ENCODE measurements at regions not wholly inside any gene's neighbourhood (a gene's known extent, or its start where the extent isn't known, plus 50 kb on each side); places are given as distances from the start of the nearest gene placed in this dataset.
"Not testable (repeated sequence)": the region's sequence is repeated elsewhere in the genome, so short reads cannot be mapped to it uniquely, and the experiment has no call there.

- no peaks in the 10 kb centered on the region for H3K27me3 ChIP-seq
- no peaks in the 10 kb centered on the region for H3K36me3 ChIP-seq
- H3K27ac ChIP-seq, result no peak overlapping the region
- no peak for DNase-seq (ENCODE audit: extremely low spot score in 2 of 2)
- no peaks in the 10 kb centered on the region for H3K4me1 ChIP-seq
- intact Hi-C loops (cut with DNase I), result no loop called here
- TF ChIP-seq POLR2AphosphoS5 (IDR thresholded peaks at IDR 0.05; ENCODE audit: insufficient read depth in 1 of 2, low read depth in 1 of 2) (no peak), CTCF (IDR thresholded peaks at IDR 0.05) (no peak), POLR2A (IDR thresholded peaks at IDR 0.05) (no peak)
- no peak overlapping the region for H3K4me3 ChIP-seq
- no peaks in the 10 kb centered on the region for H3K9me3 ChIP-seq
Observed at GRCh38 chr20:22958390-22958789, 76.7 kb upstream of the SSTR4 start.

- H3K36me3 ChIP-seq, result no peaks in the 10 kb centered on the region
- no peaks in the 10 kb centered on the region for H3K27me3 ChIP-seq
- intact Hi-C loops (cut with DNase I), result no loop called here
- TF ChIP-seq POLR2AphosphoS5 (IDR thresholded peaks at IDR 0.05; ENCODE audit: insufficient read depth in 1 of 2, low read depth in 1 of 2), result no peak
- TF ChIP-seq CTCF (IDR thresholded peaks at IDR 0.05), result no peak
- TF ChIP-seq POLR2A (IDR thresholded peaks at IDR 0.05), result no peak
- H3K27ac ChIP-seq, result no peak overlapping the region
- no peaks in the 10 kb centered on the region for H3K4me1 ChIP-seq
- no peak overlapping the region for H3K4me3 ChIP-seq
- no peaks in the 10 kb centered on the region for H3K9me3 ChIP-seq
- no peak for DNase-seq (ENCODE audit: extremely low spot score in 2 of 2)
Observed at GRCh38 chr20:22962567-22963439, 72.3 kb upstream of the SSTR4 start.

GRCh38 chr20:22963581-22963980, 71.5 kb upstream of the SSTR4 start:
- intact Hi-C loops (cut with DNase I), result no loop called here
- TF ChIP-seq POLR2AphosphoS5 (IDR thresholded peaks at IDR 0.05; ENCODE audit: insufficient read depth in 1 of 2, low read depth in 1 of 2) (no peak), CTCF (IDR thresholded peaks at IDR 0.05) (no peak), POLR2A (IDR thresholded peaks at IDR 0.05) (no peak)
- Histone ChIP-seq H3K27me3 (no peaks in the 10 kb centered on the region), H3K27ac (no peak overlapping the region), H3K36me3 (no peaks in the 10 kb centered on the region), H3K4me1 (no peaks in the 10 kb centered on the region), H3K9me3 (no peaks in the 10 kb centered on the region), H3K4me3 (no peak overlapping the region)
- no peak for DNase-seq (ENCODE audit: extremely low spot score in 2 of 2)

- no peak overlapping the region for H3K27ac ChIP-seq
Observed at GRCh38 chr20:22966787-22967464, 68.2 kb upstream of the SSTR4 start.

GRCh38 chr20:22967706-22968105, 67.4 kb upstream of the SSTR4 start:
- H3K9me3 ChIP-seq; H3K4me3 ChIP-seq; intact Hi-C loops (cut with DNase I); DNase-seq (ENCODE audit: extremely low spot score in 2 of 2); H3K36me3 ChIP-seq; H3K27me3 ChIP-seq; H3K4me1 ChIP-seq; H3K27ac ChIP-seq: not testable (repeated sequence)

More at GRCh38 chr20:22966787-22967464, 68.2 kb upstream of the SSTR4 start:
- TF ChIP-seq POLR2AphosphoS5 (IDR thresholded peaks at IDR 0.05; ENCODE audit: insufficient read depth in 1 of 2, low read depth in 1 of 2), result no peak
- no peak for DNase-seq (ENCODE audit: extremely low spot score in 2 of 2)
- Histone ChIP-seq H3K27me3 (no peaks in the 10 kb centered on the region), H3K36me3 (no peaks in the 10 kb centered on the region), H3K4me3 (no peak overlapping the region), H3K9me3 (no peaks in the 10 kb centered on the region), H3K4me1 (no peaks in the 10 kb centered on the region)
- intact Hi-C loops (cut with DNase I), result no loop called here

- H3K9me3 ChIP-seq; H3K36me3 ChIP-seq; H3K27ac ChIP-seq; H3K27me3 ChIP-seq; H3K4me1 ChIP-seq; intact Hi-C loops (cut with DNase I); DNase-seq (ENCODE audit: extremely low spot score in 2 of 2); H3K4me3 ChIP-seq: not testable (repeated sequence)
Observed at GRCh38 chr20:22969031-22969430, 66.1 kb upstream of the SSTR4 start.

- H3K27ac ChIP-seq; H3K36me3 ChIP-seq; DNase-seq (ENCODE audit: extremely low spot score in 2 of 2); H3K4me3 ChIP-seq; H3K9me3 ChIP-seq; H3K4me1 ChIP-seq; H3K27me3 ChIP-seq; intact Hi-C loops (cut with DNase I): not testable (repeated sequence)
Observed at GRCh38 chr20:22971077-22971476, 64.0 kb upstream of the SSTR4 start.
